Parathyroid adenoma (tissue), 2 donors: ENCODE measurements at regions not wholly inside any gene's neighbourhood (a gene's known extent, or its start where the extent isn't known, plus 50 kb on each side); places are given as distances from the start of the nearest gene placed in this dataset.

ENCODE experiments used
- H2AFZ ChIP-seq: fragments of 300-600 bp; sonication (generic); one replicate; pipeline ENCODE4 v1.7.0; 2017; ENCODE audit warnings: antibody characterized with exemption, mild to moderate bottlenecking
- H3K27ac ChIP-seq: fragments of 300-600 bp; sonication (generic); one replicate; pipeline ENCODE4 v1.7.0; 2017
- H3K27me3 ChIP-seq: fragments of 300-600 bp; sonication (generic); one replicate; pipeline ENCODE4 v1.7.0; 2017; ENCODE audit warnings: low read length; ENCODE audit not compliant: control insufficient read depth, insufficient read depth
- H3K36me3 ChIP-seq: fragments of 300-600 bp; sonication (generic); one replicate; pipeline ENCODE4 v1.7.0; 2017; ENCODE audit warnings: low read length; ENCODE audit not compliant: control insufficient read depth, insufficient read depth
- H3K4me1 ChIP-seq: fragments of 300-600 bp; sonication (generic); one replicate; pipeline ENCODE4 v1.7.0; 2017; ENCODE audit warnings: control low read depth
- H3K4me2 ChIP-seq: fragments of 300-600 bp; sonication (generic); one replicate; pipeline ENCODE4 v1.7.0; 2017; ENCODE audit warnings: low read length
- H3K4me3 ChIP-seq: fragments of 300-600 bp; sonication (generic); one replicate; pipeline ENCODE4 v1.7.0; 2017; ENCODE audit warnings: low read depth, low read length
- H3K79me2 ChIP-seq: fragments of 300-600 bp; sonication (generic); one replicate; pipeline ENCODE4 v1.7.0; 2017; ENCODE audit warnings: control low read depth
- H3K9ac ChIP-seq: fragments of 300-600 bp; sonication (generic); one replicate; pipeline ENCODE4 v1.7.0; 2017; ENCODE audit warnings: mild to moderate bottlenecking
- H3K9me3 ChIP-seq: fragments of 300-600 bp; sonication (generic); one replicate; pipeline ENCODE4 v1.7.0; 2017; ENCODE audit warnings: low read length; ENCODE audit not compliant: control insufficient read depth
- TF ChIP-seq, protein P1 (sequence below): fragments of 300-600 bp; sonication (generic); IDR thresholded peaks from one replicate; pipeline ENCODE4 v1.7.0; 2017; ENCODE audit warnings: antibody characterized with exemption, mild to moderate bottlenecking
- donor health status: primary hyperparathyroidism.

DNA sequence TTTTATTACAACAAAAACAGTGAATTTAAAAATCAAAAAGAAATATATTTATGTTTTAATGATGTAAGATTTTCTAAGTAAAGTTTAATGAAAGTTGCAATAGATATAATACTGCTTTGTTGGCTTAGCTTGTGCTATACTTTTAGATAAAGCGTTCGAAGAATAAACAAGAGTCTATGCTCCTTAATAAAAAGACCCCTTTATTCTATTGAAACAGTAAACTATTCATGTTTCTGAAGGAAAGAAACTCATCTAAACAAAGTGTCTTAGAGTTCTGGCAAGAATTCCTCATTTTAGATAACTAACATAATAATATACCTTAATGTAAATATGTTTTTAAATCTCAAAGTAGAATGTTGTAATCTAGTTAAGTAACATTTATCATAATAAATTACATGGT is 179.0 kb downstream of the RASSF9 start:
- no peaks in the 10 kb centered on the region for H3K79me2 ChIP-seq
- no peaks in the 10 kb centered on the region for H3K36me3 ChIP-seq
- no peaks in the 10 kb centered on the region for H3K27me3 ChIP-seq
- no peak overlapping the region for H3K4me2 ChIP-seq
- TF ChIP-seq, protein P1, sequence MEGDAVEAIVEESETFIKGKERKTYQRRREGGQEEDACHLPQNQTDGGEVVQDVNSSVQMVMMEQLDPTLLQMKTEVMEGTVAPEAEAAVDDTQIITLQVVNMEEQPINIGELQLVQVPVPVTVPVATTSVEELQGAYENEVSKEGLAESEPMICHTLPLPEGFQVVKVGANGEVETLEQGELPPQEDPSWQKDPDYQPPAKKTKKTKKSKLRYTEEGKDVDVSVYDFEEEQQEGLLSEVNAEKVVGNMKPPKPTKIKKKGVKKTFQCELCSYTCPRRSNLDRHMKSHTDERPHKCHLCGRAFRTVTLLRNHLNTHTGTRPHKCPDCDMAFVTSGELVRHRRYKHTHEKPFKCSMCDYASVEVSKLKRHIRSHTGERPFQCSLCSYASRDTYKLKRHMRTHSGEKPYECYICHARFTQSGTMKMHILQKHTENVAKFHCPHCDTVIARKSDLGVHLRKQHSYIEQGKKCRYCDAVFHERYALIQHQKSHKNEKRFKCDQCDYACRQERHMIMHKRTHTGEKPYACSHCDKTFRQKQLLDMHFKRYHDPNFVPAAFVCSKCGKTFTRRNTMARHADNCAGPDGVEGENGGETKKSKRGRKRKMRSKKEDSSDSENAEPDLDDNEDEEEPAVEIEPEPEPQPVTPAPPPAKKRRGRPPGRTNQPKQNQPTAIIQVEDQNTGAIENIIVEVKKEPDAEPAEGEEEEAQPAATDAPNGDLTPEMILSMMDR = no peak
- no peak overlapping the region for H3K27ac ChIP-seq
- no peaks in the 10 kb centered on the region for H3K4me1 ChIP-seq
- no peaks in the 10 kb centered on the region for H3K9me3 ChIP-seq
- no peak overlapping the region for H2AFZ ChIP-seq
- no peak overlapping the region for H3K4me3 ChIP-seq
- no peak overlapping the region for H3K9ac ChIP-seq

GRCh38 chr12:85657836-85658630 is 178.2 kb downstream of the RASSF9 start:
- H2AFZ ChIP-seq = no peak overlapping the region
- no peaks in the 10 kb centered on the region for H3K27me3 ChIP-seq
- H3K9ac ChIP-seq = no peak overlapping the region
- H3K36me3 ChIP-seq = no peaks in the 10 kb centered on the region
- TF ChIP-seq, protein P1 = no peak
- H3K79me2 ChIP-seq = no peaks in the 10 kb centered on the region
- no peak overlapping the region for H3K4me3 ChIP-seq
- no peak overlapping the region for H3K27ac ChIP-seq
- H3K4me1 ChIP-seq = no peaks in the 10 kb centered on the region
- no peak overlapping the region for H3K4me2 ChIP-seq
- no peaks in the 10 kb centered on the region for H3K9me3 ChIP-seq

DNA sequence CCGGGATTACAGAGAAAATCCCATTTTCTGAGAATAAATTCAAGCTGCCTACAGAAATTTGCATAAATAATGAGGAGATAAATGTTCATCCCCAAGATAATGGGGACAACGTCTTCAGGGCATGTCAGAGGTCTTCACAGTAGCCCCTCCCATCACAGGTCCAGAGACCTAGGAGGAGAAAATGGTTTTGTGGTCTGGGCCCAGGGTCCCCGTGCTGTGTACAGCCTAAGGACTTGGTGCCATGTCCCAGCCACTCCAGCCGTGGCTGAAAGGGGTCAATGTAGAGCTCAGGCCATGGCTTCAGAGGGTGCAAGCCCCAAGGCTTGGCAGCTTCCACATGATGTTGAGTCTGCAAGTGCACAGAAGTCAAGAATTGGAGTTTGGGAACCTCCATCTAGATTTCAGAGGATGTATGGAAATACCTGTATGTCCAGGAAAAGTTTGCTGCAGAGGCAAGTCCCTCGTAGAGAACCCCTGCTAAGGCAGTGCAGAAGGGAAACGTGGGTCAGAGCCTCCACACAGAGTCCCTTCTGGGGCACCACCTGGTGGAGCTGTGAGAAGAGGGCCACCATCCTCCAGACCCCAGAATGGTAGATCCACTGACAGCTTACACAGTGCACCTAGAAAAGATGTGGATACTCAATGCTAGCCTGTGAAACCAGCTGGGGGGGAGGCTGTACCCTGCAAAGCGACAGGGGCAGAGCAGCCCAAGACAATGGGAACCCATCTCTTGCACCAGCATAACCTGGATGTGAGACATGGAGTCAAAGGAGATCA is 176.3 kb downstream of the RASSF9 start:
- TF ChIP-seq, protein P1 = no peak
- Histone ChIP-seq H3K9me3 (no peaks in the 10 kb centered on the region), H3K4me1 (no peaks in the 10 kb centered on the region), H3K4me3 (no peak overlapping the region), H3K27ac (no peak overlapping the region), H3K9ac (no peak overlapping the region), H2AFZ (no peak overlapping the region), H3K79me2 (no peaks in the 10 kb centered on the region), H3K27me3 (no peaks in the 10 kb centered on the region), H3K36me3 (no peaks in the 10 kb centered on the region), H3K4me2 (no peak overlapping the region)

DNA sequence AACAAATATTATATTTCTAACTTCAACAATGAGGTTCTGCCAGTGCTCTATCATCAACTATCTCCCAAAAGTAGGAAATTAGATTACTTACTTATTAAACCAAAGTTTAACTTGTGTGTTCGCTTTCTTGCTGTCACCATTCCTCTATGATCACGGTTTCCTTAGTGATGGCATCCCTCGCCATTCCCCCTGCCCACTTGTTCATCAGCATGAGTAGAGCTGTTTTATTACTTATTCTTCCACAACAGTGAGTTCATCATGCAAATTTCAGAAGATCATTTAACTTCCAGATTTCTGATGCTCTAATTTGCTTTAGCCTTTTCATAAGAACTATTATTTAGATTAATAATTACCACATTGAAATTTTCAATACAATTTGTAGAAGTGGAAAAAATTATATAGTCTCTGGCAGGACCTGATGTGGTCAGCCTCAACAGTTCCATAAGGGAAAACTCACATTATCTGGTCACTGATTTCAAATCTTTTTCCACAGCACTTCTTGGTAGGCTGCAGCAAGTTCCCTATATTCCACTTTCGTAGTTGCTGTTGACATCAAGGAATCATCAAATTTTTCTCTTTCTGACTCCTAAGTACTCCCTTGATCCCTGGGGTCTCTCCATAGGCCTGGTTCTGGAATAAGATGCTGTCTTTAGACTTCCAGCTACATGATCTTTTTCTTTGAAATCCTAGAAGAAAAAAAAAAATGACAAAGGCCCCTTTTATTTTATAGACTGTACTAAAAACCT is 174.6 kb downstream of the RASSF9 start:
- no peak overlapping the region for H3K27ac ChIP-seq
- TF ChIP-seq, protein P1 = no peak
- no peaks in the 10 kb centered on the region for H3K9me3 ChIP-seq
- no peak overlapping the region for H2AFZ ChIP-seq
- no peaks in the 10 kb centered on the region for H3K4me1 ChIP-seq
- H3K9ac ChIP-seq = no peak overlapping the region
- H3K4me2 ChIP-seq = no peak overlapping the region
- no peaks in the 10 kb centered on the region for H3K36me3 ChIP-seq
- H3K79me2 ChIP-seq = no peaks in the 10 kb centered on the region
- H3K27me3 ChIP-seq = no peaks in the 10 kb centered on the region
- H3K4me3 ChIP-seq = no peak overlapping the region
